GM23338 (cell line): ENCODE measurements at regions not wholly inside any gene's neighbourhood (a gene's known extent, or its start where the extent isn't known, plus 50 kb on each side); places are given as distances from the start of the nearest gene placed in this dataset.

Source experiments
- ATAC-seq: fragments of 200-7000 bp; cut with Tn5 transposase; 3 replicates; pipeline ENCODE4 v1.9.1; 2020
- DNase-seq: peaks from one replicate; pipeline ENCODE4 v3.0.0-alpha.2; 2015; ENCODE audit warnings: low spot score
- H2AFZ ChIP-seq: fragments of 200-600 bp; sonication (generic); 2 replicates; pipeline ENCODE4 v1.8.0; 2016; ENCODE audit warnings: antibody characterized with exemption, mild to moderate bottlenecking, moderate library complexity
- H3F3A ChIP-seq: fragments of 200-600 bp; sonication (generic); replicated peaks from 2 replicates; pipeline ENCODE4 v1.8.0; 2017; ENCODE audit warnings: antibody characterized with exemption, mixed run types, low read depth
- H3K27ac ChIP-seq: fragments of 200-600 bp; sonication (generic); 2 replicates; pipeline ENCODE4 v1.6.1; 2016; ENCODE audit warnings: low read depth
- H3K27me3 ChIP-seq: fragments of 200-600 bp; sonication (generic); 2 replicates; pipeline ENCODE4 v1.8.0; 2016; ENCODE audit warnings: mild to moderate bottlenecking, mixed run types, moderate library complexity; ENCODE audit not compliant: insufficient read depth
- H3K36me3 ChIP-seq: fragments of 200-600 bp; sonication (generic); 2 replicates; pipeline ENCODE4 v1.8.0; 2016; ENCODE audit warnings: mild to moderate bottlenecking; ENCODE audit not compliant: insufficient read depth
- H3K4me1 ChIP-seq: fragments of 200-600 bp; sonication (generic); 2 replicates; pipeline ENCODE4 v1.8.0; 2016; ENCODE audit warnings: mild to moderate bottlenecking, moderate library complexity; ENCODE audit not compliant: insufficient read depth
- H3K4me2 ChIP-seq: fragments of 200-600 bp; sonication (generic); 2 replicates; pipeline ENCODE4 v1.7.1; 2017; ENCODE audit warnings: mixed run types
- H3K4me3 ChIP-seq: fragments of 200-600 bp; sonication (generic); 2 replicates; pipeline ENCODE4 v1.6.1; 2016; ENCODE audit warnings: mixed run types
- H3K79me2 ChIP-seq: fragments of 200-600 bp; sonication (generic); replicated peaks from 2 replicates; pipeline ENCODE4 v1.8.0; 2017; ENCODE audit warnings: mild to moderate bottlenecking; ENCODE audit not compliant: insufficient read depth
- H3K9me2 ChIP-seq: fragments of 200-600 bp; sonication (generic); 2 replicates; pipeline ENCODE4 v1.8.0; 2017; ENCODE audit not compliant: insufficient read depth
- H4K20me1 ChIP-seq: fragments of 200-600 bp; sonication (generic); replicated peaks from 2 replicates; pipeline ENCODE4 v1.8.0; 2017; ENCODE audit warnings: mild to moderate bottlenecking; ENCODE audit not compliant: insufficient read depth
- H3K27ac Mint-ChIP-seq: 2 replicates; pipeline ENCODE4 v1.8.0; 2020; ENCODE audit warnings: inconsistent platforms, mild to moderate bottlenecking, moderate library complexity, mixed read lengths
- H3K27me3 Mint-ChIP-seq: 3 replicates; pipeline ENCODE4 v1.8.0; 2022; ENCODE audit warnings: low read depth, mild to moderate bottlenecking, moderate library complexity, mixed read lengths, inconsistent platforms; ENCODE audit not compliant: insufficient read depth, poor library complexity
- H3K36me3 Mint-ChIP-seq: 3 replicates; pipeline ENCODE4 v1.8.0; 2021; ENCODE audit warnings: low read depth, mild to moderate bottlenecking, inconsistent platforms, moderate library complexity, mixed read lengths
- H3K4me1 Mint-ChIP-seq: 3 replicates; pipeline ENCODE4 v1.8.0; 2020; ENCODE audit warnings: mild to moderate bottlenecking, inconsistent platforms, mixed read lengths
- H3K4me3 Mint-ChIP-seq: 3 replicates; pipeline ENCODE4 v1.8.0; 2021; ENCODE audit warnings: moderate library complexity, mild to moderate bottlenecking, inconsistent platforms, mixed read lengths
- H3K9me3 Mint-ChIP-seq: 3 replicates; pipeline ENCODE4 v1.8.0; 2020; ENCODE audit warnings: moderate library complexity, mild to moderate bottlenecking, inconsistent platforms, mixed read lengths
- ETS1 ChIP-seq: IDR thresholded peaks from 2 replicates; pipeline ENCODE4 v1.6.1; 2016; ENCODE audit warnings: antibody characterized with exemption
- EZH2 ChIP-seq: fragments of 200-600 bp; sonication (generic); IDR thresholded peaks from one replicate; pipeline ENCODE4 v1.8.0; 2017; ENCODE audit warnings: antibody characterized with exemption, mild to moderate bottlenecking, low read depth; ENCODE audit not compliant: unreplicated experiment
- POLR2AphosphoS5 ChIP-seq: IDR thresholded peaks from 2 replicates; pipeline ENCODE4 v1.6.1; 2016; ENCODE audit warnings: antibody characterized with exemption, low read depth
- ZNF114 ChIP-seq: fragments of 250-450 bp; sonication (Bioruptor Pico); IDR thresholded peaks from 2 replicates; pipeline ENCODE4 v1.5.0; 2020; ENCODE audit warnings: mild to moderate bottlenecking, moderate library complexity
- ZNF331 ChIP-seq: fragments of 250-450 bp; sonication (Bioruptor Pico); IDR thresholded peaks from 2 replicates; pipeline ENCODE4 v1.5.0; 2020; ENCODE audit warnings: low read depth, mild to moderate bottlenecking, moderate library complexity
- ZNF462 ChIP-seq: fragments of 250-450 bp; sonication (Bioruptor Pico); IDR thresholded peaks from 2 replicates; pipeline ENCODE4 v1.5.0; 2020; ENCODE audit warnings: mild to moderate bottlenecking, moderate library complexity
- TF ChIP-seq, protein P1 (sequence below), 2 experiments: fragments of 200-600 bp in 1 of 2; sonication (generic) in 1 of 2; conservative IDR thresholded peaks; 2 replicates each; pipeline versions ENCODE4 v1.5.1 to v1.6.1; 2016 to 2017; ENCODE audit warnings: antibody characterized with exemption in 2 of 2, low read depth in 2 of 2, mild to moderate bottlenecking in 2 of 2, moderate library complexity in 1 of 2

- Histone ChIP-seq H3K4me1 (peaks cover 21% of the 10 kb centered on the region), H3F3A (no peaks in the 10 kb centered on the region), H3K79me2 (no peaks in the 10 kb centered on the region), H3K9me2 (no peaks in the 10 kb centered on the region), H3K4me2 (no peak overlapping the region), H3K27ac (no peak overlapping the region), H3K4me3 (no peak overlapping the region), H2AFZ (no peak overlapping the region), H3K27me3 (no peaks in the 10 kb centered on the region), H3K36me3 (no peaks in the 10 kb centered on the region), H4K20me1 (no peaks in the 10 kb centered on the region)
- no peaks in the 10 kb centered on the region for H3K9me3 Mint-ChIP-seq
- H3K4me1 Mint-ChIP-seq = peaks cover 23% of the 10 kb centered on the region
- TF ChIP-seq POLR2AphosphoS5 = no peak
- TF ChIP-seq, protein P1, sequence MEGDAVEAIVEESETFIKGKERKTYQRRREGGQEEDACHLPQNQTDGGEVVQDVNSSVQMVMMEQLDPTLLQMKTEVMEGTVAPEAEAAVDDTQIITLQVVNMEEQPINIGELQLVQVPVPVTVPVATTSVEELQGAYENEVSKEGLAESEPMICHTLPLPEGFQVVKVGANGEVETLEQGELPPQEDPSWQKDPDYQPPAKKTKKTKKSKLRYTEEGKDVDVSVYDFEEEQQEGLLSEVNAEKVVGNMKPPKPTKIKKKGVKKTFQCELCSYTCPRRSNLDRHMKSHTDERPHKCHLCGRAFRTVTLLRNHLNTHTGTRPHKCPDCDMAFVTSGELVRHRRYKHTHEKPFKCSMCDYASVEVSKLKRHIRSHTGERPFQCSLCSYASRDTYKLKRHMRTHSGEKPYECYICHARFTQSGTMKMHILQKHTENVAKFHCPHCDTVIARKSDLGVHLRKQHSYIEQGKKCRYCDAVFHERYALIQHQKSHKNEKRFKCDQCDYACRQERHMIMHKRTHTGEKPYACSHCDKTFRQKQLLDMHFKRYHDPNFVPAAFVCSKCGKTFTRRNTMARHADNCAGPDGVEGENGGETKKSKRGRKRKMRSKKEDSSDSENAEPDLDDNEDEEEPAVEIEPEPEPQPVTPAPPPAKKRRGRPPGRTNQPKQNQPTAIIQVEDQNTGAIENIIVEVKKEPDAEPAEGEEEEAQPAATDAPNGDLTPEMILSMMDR (conservative IDR thresholded peaks at IDR 0.05; ENCODE audit: low read depth in 2 of 2) = no peak
- no peak for TF ChIP-seq ETS1
- TF ChIP-seq ZNF114 (CRISPR knock-in tag) = no peak
- TF ChIP-seq ZNF331 (CRISPR knock-in tag) = no peak
- TF ChIP-seq ZNF462 (CRISPR knock-in tag) = no peak
- TF ChIP-seq EZH2 = no peak
- no peaks in the 10 kb centered on the region for H3K36me3 Mint-ChIP-seq
- ATAC-seq = no peak
- DNase-seq = no peak
- H3K27ac Mint-ChIP-seq = no peak overlapping the region
- no peak overlapping the region for H3K4me3 Mint-ChIP-seq
- H3K27me3 Mint-ChIP-seq = peaks cover 19% of the 10 kb centered on the region
These were observed 126.8 kb upstream of the HS6ST1 start for GRCh38 chr2:128445523-128445900.
